COLO668 (cell line): ENCODE measurements at regions not wholly inside any gene's neighbourhood (a gene's known extent, or its start where the extent isn't known, plus 50 kb on each side); places are given as distances from the start of the nearest gene placed in this dataset.
"Not testable (repeated sequence)": the region's sequence is repeated elsewhere in the genome, so short reads cannot be mapped to it uniquely, and the experiment has no call there.

ENCODE experiments used
- DNase-seq: peaks from one replicate; lab custom pipeline; 2025; ENCODE audit not compliant: unreplicated experiment; lab: John Stamatoyannopoulos, UW

DNA sequence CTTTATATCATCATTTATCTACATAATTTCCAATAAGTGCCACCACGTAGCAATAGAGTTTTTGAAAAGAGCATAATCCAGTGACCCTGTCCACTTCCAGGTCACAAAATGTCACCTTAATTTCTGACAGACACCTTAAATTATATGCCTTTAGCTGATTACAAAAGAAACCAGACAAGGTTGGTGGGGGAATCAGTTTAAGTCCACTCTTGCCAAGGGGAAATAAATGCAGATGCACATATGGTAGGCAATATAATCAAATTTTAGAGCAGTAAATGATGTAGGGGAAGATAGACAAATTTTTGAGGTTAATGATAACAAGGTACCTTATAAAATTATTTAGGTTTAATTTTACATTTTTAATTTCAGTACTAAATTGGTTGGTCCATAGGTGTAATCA lies 253.5 kb downstream of the ZIC1 start:
- no peak for DNase-seq

DNA sequence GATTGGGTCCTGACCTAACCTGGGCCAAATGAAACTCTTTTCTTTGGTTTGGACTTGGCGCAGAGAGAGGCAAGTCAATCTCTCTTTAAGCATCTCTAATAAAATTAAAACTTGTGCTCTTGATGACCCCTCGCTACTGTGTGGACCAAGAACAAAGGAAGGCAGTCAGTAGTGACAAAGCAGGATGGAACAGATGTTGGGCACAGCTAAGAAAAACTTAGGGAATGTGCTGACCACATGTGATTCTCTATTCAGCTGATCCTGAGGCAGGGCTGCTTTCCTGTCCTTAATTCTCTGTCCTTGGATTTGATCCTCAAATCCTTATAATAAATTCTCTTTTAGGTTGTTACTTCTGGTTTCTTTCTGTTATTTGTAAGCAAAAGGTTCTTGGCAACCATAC lies 259.9 kb downstream of the ZIC1 start:
- DNase-seq: no peak

DNA sequence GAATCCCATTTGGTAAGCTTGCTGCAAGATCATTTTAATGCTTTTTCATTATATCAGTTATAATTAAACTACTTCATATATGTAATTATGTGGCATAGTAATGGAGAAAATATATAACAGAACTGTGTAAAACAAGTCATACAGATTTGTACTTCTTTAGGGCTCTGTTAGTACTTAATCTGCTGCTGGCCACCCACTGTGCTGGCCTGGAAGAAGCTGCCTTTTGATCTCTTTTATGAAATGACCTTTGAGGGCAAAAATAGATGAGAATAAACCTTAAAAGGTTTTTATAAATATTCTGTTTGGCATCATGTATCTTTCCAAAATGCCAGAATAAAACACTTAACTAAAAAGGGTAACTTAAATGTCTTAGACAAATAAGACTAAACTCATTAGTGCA lies 262.9 kb downstream of the ZIC1 start:
- no peak for DNase-seq

DNA sequence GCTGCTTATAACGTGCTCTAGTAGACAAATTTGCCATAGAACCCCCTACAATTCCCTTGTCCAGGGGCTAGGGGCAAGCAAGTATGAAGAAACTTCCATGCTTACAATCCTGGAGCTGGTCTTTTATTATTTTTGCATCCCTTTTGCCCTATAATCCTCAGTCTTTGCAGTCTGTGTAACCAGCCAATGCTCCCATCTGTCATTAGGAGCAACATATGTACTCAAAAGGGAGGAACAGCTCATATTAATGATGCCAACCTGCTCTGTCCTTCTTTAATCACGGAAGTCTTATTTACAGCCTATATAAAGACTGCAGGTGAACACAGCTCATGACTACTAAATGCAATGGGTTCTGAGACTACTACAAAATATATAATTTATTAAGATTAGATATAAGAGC lies 263.3 kb downstream of the ZIC1 start:
- no peak for DNase-seq

DNA sequence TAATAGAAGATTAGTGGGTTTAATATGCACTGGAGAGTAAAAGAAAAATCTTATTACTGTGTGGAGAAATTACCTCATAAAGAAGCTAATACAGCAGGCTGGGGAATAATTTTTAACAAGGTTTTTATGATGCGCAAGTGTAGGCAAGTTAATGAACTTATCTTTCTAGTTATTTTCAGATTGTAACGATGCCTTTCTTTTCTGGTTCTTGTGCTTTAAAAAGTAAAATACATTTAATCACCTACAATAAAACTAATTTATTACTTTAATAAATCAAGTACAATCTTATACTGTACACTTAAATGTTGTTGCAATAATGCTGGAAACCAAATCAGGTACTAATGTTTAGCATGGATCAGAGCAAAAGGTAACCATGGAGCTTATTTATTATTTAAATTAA lies 266.6 kb downstream of the ZIC1 start:
- DNase-seq: no peak

DNA sequence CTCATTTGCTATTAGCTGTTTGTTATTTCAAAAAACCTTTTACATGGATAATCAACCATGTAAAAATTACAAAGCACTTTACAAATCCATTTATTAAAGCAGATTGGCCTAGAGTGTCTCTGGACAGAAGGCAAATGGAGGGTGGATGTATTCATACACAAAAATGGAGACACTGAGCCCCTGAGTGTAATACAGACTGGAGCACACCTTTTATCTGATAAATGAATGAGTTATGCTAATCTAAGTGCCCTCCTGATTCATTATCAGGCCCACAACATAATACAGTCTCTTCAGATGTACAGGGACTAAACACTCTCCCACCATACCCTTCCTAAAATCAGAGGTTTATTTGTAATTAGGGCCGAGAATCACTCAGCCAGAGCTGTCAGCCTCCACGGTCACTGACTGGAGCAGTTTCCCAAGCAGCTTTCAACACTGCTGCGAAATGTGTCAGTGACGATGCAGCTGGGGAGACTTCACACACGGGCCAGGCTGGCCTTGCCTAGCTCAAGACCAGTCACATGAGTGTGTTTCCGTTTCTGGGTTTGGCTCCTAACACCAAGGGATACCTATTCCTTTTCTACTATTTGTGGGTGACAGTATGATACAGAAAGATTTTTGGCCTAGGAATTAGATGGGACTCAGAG lies 271.8 kb downstream of the ZIC1 start:
- no peak for DNase-seq

DNA sequence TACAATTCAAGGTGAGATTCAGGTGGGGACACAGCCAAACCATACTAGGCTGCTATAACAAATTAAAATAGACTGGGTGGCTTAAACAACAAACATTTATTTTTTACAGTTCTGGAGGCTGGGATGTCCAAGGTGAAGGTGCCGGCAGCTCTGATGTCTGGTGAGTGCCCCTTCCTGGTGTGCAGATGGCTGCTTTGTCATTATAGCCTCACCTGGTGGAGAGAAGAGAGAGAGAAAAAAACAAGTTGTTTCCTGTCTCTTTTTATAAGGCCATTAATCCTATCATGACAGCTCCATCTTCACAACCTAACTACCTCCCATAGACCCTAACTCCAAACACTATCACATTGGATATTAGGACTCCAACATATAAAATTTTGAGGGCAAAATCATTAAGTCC lies 279.7 kb downstream of the ZIC1 start:
- DNase-seq: no peak

DNA sequence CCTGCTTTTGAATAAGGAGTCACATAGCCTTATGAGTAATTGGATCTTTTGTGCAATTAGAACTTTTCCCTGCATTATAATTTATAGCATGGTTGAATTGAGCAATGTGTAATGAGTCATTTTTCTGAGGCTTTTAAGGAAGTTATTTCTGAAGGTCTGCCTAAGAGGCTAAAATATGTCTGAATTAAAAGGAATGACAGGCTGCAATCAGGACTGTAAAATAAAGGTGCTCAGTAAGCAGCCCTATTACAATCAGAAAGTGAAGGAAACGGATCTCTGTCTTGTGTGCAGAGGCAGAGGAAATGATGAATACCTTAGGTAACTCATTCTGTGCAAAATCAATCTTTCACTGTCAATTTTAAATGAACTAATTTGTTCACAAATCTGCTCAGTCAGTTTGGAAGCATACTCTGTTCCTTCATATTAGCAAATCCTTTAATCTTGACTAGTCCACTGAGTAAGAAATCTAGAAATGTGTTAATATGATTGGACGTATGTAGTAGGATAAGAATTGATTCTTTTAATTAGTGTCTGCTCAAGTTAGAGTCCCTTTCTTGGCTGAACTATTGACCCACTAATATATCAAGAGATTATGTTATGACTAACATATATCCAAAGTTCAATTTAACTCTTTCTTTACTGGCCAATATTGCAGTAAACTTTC lies 290.1 kb downstream of the ZIC1 start:
- DNase-seq: no peak

DNA sequence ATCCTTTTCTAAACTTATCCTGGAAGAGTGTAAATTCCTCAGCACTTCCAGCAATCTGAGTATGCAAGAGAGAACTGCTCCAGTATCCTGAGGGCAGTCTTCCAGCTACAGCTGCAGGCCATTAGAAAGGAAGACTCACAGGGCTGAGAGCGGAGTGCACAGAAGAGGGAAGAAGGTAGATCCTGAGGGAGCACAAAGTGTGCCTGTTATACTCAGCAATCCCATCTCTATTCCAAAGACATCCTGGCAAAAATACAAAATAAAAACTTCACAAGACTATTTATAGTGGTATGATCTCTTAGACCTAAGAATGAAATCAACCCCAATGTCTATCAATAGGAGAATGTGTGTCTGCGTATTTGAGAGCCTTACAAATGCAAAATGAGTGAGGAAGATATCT lies 292.0 kb downstream of the ZIC1 start:
- DNase-seq: no peak

DNA sequence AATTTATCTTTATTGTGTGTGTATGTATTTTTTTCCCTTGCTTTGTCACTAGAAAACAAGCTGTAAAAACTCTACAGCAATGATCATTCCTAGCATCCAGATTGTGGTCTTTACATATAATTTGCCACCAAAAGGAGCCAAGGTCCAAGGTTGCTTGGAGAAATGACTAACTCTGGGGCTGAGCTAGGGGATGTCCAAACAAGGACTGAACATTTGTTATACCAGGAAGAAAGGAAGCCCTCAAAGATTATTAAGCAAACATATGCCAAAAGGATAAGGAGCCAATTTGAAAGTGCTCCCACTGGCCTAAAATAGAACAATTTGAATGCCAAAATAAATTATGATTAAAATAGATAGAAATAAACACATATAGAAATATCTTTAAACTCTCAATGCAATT lies 293.3 kb downstream of the ZIC1 start:
- no peak for DNase-seq

DNA sequence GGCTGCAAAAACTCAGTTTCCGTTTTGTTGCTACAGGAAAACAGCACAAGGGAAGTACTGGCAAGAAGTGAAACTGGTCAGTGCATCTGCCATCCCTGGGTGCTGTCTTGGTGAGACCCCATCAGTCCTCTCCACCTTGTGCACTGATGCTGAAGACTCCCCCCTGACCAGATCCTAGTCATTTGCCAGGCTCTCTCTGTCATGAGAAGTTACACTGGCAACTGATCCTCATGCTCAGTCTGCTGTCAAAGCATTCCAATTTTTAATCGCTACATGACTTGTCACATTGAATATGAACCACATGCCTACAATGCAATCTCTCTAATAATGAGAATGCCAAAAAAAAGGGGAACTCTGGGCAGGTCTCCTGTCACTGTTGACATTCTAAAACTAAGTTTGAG lies 296.5 kb downstream of the ZIC1 start:
- DNase-seq: no peak

DNA sequence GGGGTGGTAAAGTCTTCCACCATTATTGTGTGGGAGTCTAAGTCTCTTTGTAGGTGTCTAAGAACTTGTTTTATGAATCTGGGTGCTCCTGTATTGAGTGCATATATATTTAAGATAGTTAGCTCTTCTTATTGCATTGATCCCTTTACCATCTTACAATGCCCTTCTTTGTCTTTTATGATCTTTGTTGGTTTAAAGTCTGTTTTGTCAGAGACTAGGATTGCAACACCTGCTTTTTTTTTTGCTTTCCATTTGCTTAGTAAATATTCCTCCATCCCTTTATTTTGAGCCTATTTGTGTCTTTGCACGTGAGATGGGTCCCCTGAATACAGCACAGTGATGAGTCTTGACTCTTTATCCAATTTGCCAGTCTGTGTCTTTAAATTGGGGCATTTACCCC lies 301.6 kb downstream of the ZIC1 start:
- DNase-seq: not testable (repeated sequence)

DNA sequence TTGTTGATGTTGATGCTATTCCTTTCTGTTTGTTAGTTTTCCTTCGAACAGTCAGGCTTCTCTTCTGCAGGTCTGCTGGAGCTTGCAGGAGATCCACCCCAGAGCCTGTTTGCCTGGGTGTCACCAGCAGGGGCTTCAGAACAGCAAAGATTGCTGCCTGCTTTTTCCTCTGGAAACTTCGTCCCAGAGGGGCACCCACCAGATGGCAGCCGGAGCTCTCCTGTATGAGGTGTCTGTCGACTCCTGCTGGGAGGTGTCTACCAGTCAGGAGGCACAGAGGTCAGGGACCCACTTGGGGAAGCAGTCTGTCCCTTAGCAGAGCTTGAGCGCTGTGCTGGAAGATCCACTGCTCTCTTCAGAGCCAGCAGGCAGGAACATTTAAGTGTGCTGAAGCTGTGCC lies 303.2 kb downstream of the ZIC1 start:
- DNase-seq: no peak

DNA sequence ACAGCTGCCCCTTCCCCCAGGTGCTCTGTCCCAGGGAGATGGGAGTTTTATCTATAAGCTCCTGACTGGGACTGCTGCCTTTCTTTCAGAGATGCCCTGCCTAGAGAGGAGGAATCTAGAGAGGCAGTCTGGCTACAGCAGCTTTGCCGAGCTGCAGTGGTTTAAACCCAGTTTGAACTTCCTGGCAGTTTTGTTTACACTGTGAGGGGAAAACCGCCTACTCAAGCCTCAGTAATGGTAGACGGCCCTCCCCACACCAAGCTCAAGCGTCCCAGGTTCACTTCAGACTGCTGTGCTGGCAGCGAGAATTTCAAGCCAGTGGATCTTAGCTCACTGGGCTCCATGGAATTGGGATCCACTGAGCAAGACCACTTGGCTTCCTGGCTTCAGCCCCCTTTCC lies 303.6 kb downstream of the ZIC1 start:
- DNase-seq: not testable (repeated sequence)

DNA sequence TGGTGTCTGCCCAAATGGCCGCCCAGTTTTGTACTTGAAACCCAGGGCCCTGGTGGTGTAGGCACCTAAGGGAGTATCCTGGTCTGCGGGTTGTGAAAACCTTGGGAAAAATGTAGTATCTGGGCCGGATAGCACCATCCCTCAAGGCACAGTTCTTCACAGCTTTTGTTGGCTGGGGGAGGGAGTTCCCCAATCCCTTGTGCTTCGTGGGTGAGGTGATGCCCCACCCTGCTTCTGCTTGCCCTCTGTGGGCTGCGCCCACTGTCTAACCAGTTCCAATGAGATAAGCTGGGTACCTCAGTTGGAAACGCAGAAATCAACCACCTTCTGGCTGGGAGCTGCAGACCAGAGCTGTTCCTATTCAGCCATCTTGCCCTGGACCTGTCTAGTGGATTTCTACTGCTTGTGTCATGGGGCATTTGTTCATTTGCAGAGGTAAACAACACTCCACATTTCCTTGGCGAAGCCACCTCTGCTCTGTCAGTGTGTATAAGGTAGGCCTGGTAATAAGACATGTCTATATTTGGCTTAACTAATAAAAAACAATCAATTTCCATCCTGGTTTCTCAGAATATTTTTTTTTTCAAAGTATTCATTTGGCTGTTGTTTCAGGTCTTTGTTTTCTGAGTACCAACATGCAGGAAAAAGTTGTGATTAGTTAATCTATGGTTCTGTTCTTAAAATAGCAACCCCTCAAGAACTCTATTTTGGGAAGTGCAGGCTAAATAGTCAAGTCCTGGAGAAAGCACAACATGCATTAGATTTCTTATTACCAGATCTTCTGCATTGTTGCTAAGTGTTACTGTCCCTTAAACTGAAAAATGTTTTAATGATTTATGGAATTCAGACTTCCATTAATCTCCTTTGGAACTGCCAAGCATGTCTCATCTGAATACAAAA lies 304.3 kb downstream of the ZIC1 start:
- no peak for DNase-seq

DNA sequence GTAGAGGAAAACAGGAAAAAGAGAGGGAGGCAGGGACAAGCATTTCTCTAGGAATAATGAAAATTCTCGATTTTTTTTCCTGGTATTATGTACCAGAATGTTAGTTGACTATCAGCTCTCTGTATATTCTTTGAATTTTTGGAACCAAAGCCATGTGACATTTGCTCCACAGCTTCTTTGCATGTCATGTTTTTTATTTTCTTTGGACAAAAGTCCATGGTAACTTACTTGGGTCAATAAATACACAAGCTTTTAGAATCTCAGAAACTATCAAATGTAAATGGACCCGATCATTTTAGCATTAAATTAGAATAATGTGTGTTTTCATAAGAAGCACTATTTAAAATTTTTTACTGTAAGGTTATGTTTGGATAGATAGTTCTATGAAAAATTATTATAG lies 320.5 kb downstream of the ZIC1 start:
- no peak for DNase-seq

DNA sequence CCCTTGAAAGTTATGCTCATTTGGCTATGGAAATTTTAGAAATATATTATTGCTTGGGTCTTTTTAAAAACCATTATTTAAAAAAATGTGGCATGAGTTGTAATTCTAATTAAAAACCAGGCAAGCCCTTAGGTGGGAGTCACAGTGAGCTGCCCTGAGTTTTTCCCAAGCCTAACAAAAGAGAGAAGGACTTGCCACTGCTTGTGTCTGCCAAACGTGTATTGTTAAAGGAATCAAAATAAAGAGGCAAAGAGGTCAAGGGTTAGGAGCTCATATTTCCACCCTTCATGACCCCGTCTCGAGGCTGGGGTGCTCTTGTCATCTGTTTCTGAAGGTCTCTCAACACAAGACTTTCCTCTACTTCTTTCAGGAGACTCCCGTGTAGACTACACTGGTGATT lies 321.1 kb downstream of the ZIC1 start:
- DNase-seq: no peak

DNA sequence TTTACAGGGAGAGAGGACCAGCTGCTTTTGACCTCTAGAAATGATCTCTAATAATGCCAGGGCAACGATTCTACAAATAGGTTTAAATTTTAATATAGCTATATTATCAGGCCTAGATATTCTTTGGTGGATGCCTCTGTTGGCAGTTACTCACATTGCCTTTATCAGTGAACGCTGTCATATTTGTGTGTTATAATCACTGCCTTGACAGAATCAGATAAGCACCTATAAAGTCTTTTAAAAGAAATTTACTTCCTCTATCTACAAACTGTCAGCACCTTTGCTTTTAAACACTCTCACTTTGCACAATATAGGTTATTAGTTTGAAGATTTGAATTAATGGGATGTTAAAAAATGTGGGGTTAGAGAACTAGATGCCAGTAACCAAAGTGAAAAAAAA lies 324.1 kb downstream of the ZIC1 start:
- DNase-seq: no peak

DNA sequence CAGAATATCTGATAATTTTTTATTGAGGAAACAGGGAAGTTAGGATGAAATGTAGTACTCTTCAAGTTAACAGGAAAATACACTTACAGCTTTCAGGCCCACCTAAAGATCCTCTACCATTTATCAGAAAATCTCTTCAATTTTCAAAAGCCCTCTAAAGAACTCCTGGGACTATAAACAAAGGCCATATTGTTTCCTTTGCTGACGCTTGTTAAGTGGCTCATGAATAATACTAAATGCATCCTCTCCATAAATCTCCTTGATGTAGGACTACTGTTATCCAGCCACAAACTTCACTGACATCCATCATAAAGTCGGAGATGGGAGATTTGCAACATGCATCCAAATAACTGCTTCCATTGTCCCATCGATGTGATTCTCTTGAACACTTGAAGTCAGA lies 326.5 kb downstream of the ZIC1 start:
- DNase-seq: no peak

DNA sequence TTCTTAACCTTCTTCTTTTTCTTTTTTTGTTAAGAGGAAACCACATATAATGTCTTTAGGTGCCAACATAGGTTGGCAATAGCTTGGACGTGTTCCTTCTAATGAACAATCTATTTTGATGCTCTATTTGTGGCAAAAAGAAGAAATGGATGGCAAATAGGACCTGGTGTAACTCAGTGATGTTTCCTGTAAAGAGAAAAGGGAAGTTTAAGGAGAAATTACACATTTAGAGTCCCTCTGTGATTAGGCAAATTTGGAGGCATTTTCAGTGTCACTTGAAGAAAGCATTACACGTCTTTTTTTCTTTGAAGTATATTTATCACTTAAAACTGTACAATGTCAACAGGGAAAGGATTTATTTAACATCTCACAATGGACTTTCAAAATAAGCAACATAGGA lies 327.1 kb downstream of the ZIC1 start:
- no peak for DNase-seq

DNA sequence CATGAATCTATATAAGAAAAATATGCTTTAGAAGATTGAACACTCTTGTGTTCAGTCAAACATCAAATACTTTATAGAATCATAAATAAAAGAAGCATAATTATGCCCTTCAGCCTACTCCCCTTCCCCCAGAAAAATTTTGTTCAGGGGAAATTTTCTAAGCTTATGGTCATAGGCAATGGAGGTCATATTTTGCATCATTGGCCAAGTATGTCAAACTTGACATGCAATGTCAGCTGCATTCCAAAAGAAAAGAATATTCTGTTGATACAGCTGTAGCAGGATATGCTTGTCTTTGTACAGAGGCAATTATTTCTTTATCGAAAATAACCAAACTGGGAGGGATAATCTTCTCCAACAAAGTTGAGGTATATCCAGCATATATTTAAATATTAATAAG lies 328.2 kb downstream of the ZIC1 start:
- no peak for DNase-seq

DNA sequence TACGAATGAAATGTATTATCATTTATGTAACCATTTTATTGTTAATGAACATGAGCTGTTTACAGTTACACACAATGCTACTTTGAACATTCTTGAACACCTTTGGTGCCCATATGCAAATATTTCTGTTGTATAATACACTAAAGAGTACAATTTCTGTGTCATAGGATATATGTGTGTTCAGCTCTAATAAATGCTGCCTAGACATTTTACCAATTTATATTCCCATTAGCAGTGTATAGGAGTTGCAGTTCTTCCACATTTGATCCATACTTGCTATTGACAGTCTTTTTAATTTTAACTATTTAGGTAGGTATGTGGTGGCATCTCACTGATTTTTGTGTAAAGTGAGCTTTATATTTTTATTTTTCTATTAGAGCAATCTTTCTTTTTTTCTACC lies 331.8 kb downstream of the ZIC1 start:
- DNase-seq: no peak
